Esophagus squamous epithelium (tissue), 5 donors: ENCODE measurements at regions not wholly inside any gene's neighbourhood (a gene's known extent, or its start where the extent isn't known, plus 50 kb on each side); places are given as distances from the start of the nearest gene placed in this dataset.

Experiments
- DNase-seq: peaks from one replicate; lab custom pipeline; 2025; lab: John Stamatoyannopoulos, UW
- H3K27ac ChIP-seq, 4 donors: fragments of 200-600 bp; sonication (generic); one replicate each; pipeline ENCODE4 v1.5.1; 2016 to 2019; ENCODE audit warnings: mild to moderate bottlenecking in 1 of 4
- H3K27me3 ChIP-seq, 4 donors: fragments of 200-600 bp; sonication (generic); 1 replicate in 3 of 4; 2 replicates in 1 of 4; pipeline versions ENCODE4 v1.5.1 to v1.6.0; 2017 to 2021; ENCODE audit warnings: antibody characterized with exemption in 1 of 4
- H3K36me3 ChIP-seq, 3 donors: fragments of 200-600 bp; sonication (generic); one replicate each; pipeline ENCODE4 v1.5.1; 2016 to 2019
- H3K4me1 ChIP-seq, 3 donors: fragments of 200-600 bp; sonication (generic); one replicate each; pipeline ENCODE4 v1.5.1; 2017 to 2019
- H3K4me3 ChIP-seq, 4 donors: fragments of 200-600 bp; sonication (generic); 1 replicate in 3 of 4; 2 replicates in 1 of 4; pipeline ENCODE4 v1.5.1; 2016 to 2019; ENCODE audit warnings: mild to moderate bottlenecking in 2 of 4, moderate library complexity in 1 of 4
- H3K9me3 ChIP-seq, 3 donors: fragments of 200-600 bp; sonication (generic); one replicate each; pipeline ENCODE4 v1.5.1; 2016 to 2019
- CTCF ChIP-seq, 6 experiments: fragments of 450-650 bp in 4 of 6; fragments of 200-600 bp in 2 of 6; sonication (generic) in 2 of 6; IDR thresholded peaks; one replicate each; pipeline ENCODE4 v1.5.1; 2016 to 2019; ENCODE audit warnings: antibody characterized with exemption in 6 of 6, mild to moderate bottlenecking in 4 of 6, moderate library complexity in 4 of 6
- POLR2A ChIP-seq, 4 donors: fragments of 450-650 bp; IDR thresholded peaks; one replicate each; pipeline ENCODE4 v1.6.1; 2017; ENCODE audit warnings: antibody characterized with exemption in 4 of 4, mild to moderate bottlenecking in 4 of 4, moderate library complexity in 3 of 4
- WGBS, 2 donors: methylation state at CpG; one replicate each; pipeline ENCODE4 v1.1.5; 2018; 5-methylcytosine and 5-hydroxymethylcytosine counted together
- intact Hi-C: fragments of 100-400 bp; cut with DNase I; formaldehyde crosslinking; loops from one replicate; pipeline ENCODE4 v1.15.0; 2022
- donor health status: DM: yes; HTN: yes; CAD: no.

- 50 to 74% methylated on average over 1 of the region's 1 CpG for WGBS, 2 donors
- H3K27ac ChIP-seq = no peak overlapping the region
- no peak overlapping the region for H3K4me3 ChIP-seq
These were observed 415.2 kb downstream of the DNAH5 start for GRCh38 chr5:13529300-13529699.

GRCh38 chr5:13524936-13525335 is 419.6 kb downstream of the DNAH5 start:
- Histone ChIP-seq H3K4me1 (no peaks in the 10 kb centered on the region), H3K36me3 (no peaks in the 10 kb centered on the region), H3K27ac (no peak overlapping the region), H3K9me3 (no peaks in the 10 kb centered on the region), H3K4me3 (no peak overlapping the region), H3K27me3 (no peaks in the 10 kb centered on the region)
- no peak for DNase-seq
- 65 to 93% methylated on average over 1 of the region's 2 CpGs for WGBS, 2 donors
- TF ChIP-seq CTCF (IDR thresholded peaks at IDR 0.05) (no peak), POLR2A (IDR thresholded peaks at IDR 0.05) (no peak)
- intact Hi-C loops = no loop called here

More at GRCh38 chr5:13529300-13529699, 415.2 kb downstream of the DNAH5 start:
- no peak for DNase-seq
- H3K9me3 ChIP-seq = no peaks in the 10 kb centered on the region
- H3K36me3 ChIP-seq = no peaks in the 10 kb centered on the region
- no peaks in the 10 kb centered on the region for H3K27me3 ChIP-seq
- TF ChIP-seq POLR2A (IDR thresholded peaks at IDR 0.05) = no peak
- TF ChIP-seq CTCF (IDR thresholded peaks at IDR 0.05) = no peak
- intact Hi-C loops = no loop called here
- H3K4me1 ChIP-seq = no peaks in the 10 kb centered on the region

- intact Hi-C loops = no loop called here
- Histone ChIP-seq H3K36me3 (no peaks in the 10 kb centered on the region), H3K27ac (no peak overlapping the region), H3K27me3 (no peaks in the 10 kb centered on the region), H3K4me3 (no peak overlapping the region), H3K4me1 (no peaks in the 10 kb centered on the region), H3K9me3 (no peaks in the 10 kb centered on the region)
- TF ChIP-seq CTCF (IDR thresholded peaks at IDR 0.05) = no peak
- no peak for TF ChIP-seq POLR2A (IDR thresholded peaks at IDR 0.05)
- 81 to 86% methylated on average over 1 of the region's 1 CpG for WGBS, 2 donors
- no peak for DNase-seq
These were observed 425.4 kb downstream of the DNAH5 start for GRCh38 chr5:13519131-13519530.

- no peak overlapping the region for H3K27ac ChIP-seq
- H3K4me3 ChIP-seq = no peak overlapping the region
- H3K27me3 ChIP-seq = no peaks in the 10 kb centered on the region
- no peak for TF ChIP-seq CTCF (IDR thresholded peaks at IDR 0.05)
- TF ChIP-seq POLR2A (IDR thresholded peaks at IDR 0.05) = no peak
- no peak for DNase-seq
- whole genome bisulfite sequencing, 2 donors = 46 to 81% methylated on average over 1 of the region's 1 CpG
- no peaks in the 10 kb centered on the region for H3K9me3 ChIP-seq
- intact Hi-C loops = no loop called here
- H3K36me3 ChIP-seq = no peaks in the 10 kb centered on the region
- H3K4me1 ChIP-seq = no peaks in the 10 kb centered on the region
These were observed 428.3 kb downstream of the DNAH5 start for GRCh38 chr5:13516195-13516594.

GRCh38 chr5:13511442-13511841 is 433.0 kb downstream of the DNAH5 start:
- whole genome bisulfite sequencing, 2 donors = 51 to 73% methylated on average over 2 of the region's 2 CpGs
- intact Hi-C loops = no loop called here
- no peak for DNase-seq

More at GRCh38 chr5:13511442-13511841, 433.0 kb downstream of the DNAH5 start:
- TF ChIP-seq CTCF (IDR thresholded peaks at IDR 0.05) (no peak), POLR2A (IDR thresholded peaks at IDR 0.05) (no peak)
- Histone ChIP-seq H3K27me3 (no peaks in the 10 kb centered on the region), H3K36me3 (no peaks in the 10 kb centered on the region), H3K27ac (no peak overlapping the region), H3K9me3 (no peaks in the 10 kb centered on the region), H3K4me3 (no peak overlapping the region), H3K4me1 (no peaks in the 10 kb centered on the region)
